Astrocyte of the cerebellum (primary cell): ENCODE measurements at regions not wholly inside any gene's neighbourhood (a gene's known extent, or its start where the extent isn't known, plus 50 kb on each side); places are given as distances from the start of the nearest gene placed in this dataset.

Experiments used
- DNase-seq: peaks from one replicate; pipeline ENCODE4 v3.0.0-alpha.2; 2011; ENCODE audit warnings: low read depth
- H3K4me3 ChIP-seq: 2 replicates; pipeline ENCODE4 v1.5.1; 2011; ENCODE audit warnings: mild to moderate bottlenecking, low read depth, low read length, moderate library complexity
- in situ Hi-C: cut with HindIII; loops from 2 replicates; pipeline ENCODE4 v1.10.0; 2017; ENCODE audit warnings: low sequenced_read_pairs
- TF ChIP-seq, protein P1 (sequence below): IDR thresholded peaks from 2 replicates; pipeline ENCODE4 v1.5.1; 2012; ENCODE audit warnings: low read length, low read depth, moderate library complexity, mild to moderate bottlenecking; ENCODE audit errors: missing control alignments

DNA sequence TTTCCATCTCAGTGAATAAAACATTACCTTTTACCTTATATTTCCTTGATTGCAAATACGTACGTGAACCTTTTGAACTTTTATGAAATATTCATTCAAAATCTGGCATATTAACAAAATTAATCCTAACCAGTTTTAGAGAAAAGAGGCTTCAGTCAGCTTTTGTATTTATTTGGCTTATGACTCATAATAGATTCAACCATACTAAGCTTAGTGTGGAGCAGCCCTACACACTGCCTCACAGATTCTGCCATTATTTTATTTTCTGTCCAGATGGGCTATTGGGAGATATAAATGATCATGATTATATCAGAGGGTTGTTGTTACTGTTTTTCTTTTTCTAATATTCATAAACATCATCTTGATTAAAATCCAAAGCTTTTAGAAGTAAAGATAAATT lies 325.5 kb downstream of the GPR37 start:
- no peak for DNase-seq
- no peak overlapping the region for H3K4me3 ChIP-seq
- TF ChIP-seq, protein P1, sequence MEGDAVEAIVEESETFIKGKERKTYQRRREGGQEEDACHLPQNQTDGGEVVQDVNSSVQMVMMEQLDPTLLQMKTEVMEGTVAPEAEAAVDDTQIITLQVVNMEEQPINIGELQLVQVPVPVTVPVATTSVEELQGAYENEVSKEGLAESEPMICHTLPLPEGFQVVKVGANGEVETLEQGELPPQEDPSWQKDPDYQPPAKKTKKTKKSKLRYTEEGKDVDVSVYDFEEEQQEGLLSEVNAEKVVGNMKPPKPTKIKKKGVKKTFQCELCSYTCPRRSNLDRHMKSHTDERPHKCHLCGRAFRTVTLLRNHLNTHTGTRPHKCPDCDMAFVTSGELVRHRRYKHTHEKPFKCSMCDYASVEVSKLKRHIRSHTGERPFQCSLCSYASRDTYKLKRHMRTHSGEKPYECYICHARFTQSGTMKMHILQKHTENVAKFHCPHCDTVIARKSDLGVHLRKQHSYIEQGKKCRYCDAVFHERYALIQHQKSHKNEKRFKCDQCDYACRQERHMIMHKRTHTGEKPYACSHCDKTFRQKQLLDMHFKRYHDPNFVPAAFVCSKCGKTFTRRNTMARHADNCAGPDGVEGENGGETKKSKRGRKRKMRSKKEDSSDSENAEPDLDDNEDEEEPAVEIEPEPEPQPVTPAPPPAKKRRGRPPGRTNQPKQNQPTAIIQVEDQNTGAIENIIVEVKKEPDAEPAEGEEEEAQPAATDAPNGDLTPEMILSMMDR: no peak
- in situ Hi-C loops: no loop called here

DNA sequence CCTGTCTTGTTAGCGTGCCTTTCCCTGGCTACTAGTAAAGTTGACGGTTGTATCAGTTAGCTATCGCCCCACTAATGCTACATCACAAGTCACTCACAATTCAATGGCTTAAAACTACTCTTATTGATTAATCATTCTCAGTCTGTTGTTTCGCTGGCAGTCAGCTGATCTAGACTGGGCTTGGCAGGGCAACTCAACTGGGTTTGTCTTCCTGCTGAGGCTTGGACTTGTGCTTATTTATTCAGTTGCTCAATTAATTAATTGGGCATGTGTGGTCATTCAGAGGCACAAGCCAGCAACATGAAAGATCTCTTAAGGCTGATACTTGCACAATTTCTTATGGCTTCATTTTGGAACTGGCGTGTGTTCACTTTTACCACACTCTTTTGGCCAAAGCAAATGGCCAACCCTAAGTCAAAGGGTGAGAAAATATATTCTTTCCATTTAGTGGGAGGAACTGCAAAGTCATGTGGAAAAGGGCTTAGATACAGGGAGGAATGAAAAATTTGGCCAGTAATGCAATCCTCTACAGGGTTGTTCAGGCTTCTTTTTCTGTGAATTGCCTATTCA lies 333.5 kb downstream of the GPR37 start:
- DNase-seq: no peak
- H3K4me3 ChIP-seq: no peak overlapping the region
- in situ Hi-C loops: no loop called here
- TF ChIP-seq, protein P1: no peak

DNA sequence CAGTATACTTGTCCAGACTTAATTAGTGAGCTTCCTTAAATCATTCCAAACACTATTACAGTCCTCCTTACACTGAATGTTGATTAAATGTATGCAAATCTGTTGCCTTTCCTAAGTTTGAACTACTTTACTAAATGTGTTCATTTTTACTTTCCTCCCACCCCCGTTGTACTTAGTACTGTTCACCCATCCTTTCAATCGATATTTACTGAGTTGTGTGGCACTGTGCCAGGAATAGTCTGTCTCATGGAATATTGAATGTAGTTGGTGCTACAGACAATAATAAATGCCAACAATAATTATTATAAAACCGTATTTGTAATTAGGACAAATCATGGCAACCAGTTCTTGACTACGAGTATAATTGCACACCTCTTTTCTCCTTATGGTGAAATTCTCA lies 335.7 kb downstream of the GPR37 start:
- no peak overlapping the region for H3K4me3 ChIP-seq
- in situ Hi-C loops: no loop called here
- no peak for DNase-seq
- TF ChIP-seq, protein P1: no peak

DNA sequence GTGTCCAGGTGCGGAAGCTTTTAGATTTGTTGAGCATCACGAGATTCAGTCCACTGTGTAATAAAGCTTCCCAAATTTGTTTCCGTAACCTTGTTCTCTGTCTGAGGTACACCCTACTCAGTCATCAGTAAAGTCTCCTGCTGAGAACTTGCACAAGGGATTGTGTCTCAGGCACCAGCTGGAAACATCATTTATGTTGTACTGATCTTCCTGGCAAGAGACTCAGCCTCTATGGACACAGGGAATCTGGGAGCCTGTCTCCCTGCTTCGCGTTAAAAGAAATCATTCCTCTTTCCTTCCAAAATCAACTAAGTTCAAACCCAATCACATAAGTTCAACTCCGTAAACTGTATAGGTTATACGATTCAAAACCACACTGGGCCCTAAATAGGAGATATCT lies 336.8 kb downstream of the GPR37 start:
- TF ChIP-seq, protein P1: no peak
- in situ Hi-C loops: no loop called here
- no peak overlapping the region for H3K4me3 ChIP-seq
- DNase-seq: no peak

DNA sequence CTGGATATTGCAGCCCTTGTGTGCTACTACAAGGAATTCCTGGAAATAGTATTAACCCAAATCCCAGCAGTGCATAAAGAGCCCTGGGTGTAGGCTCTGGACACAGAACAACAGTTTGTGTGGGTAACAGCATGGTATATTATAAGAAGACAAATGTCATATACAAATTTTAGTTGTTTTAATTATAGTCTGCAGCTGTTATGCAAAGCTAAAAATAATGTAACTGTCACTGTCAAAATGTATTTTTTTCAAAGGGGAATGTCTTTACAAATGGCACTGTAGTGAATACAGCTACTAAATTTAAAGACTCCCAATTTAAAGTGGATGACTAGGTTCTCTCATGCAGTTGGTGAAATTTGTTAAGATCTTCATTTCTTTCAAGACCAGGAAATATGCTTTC lies 339.0 kb downstream of the GPR37 start:
- no peak for DNase-seq
- no peak overlapping the region for H3K4me3 ChIP-seq
- in situ Hi-C loops: no loop called here
- TF ChIP-seq, protein P1: no peak

GRCh38 chr7:124423863-124424262 lies 341.7 kb downstream of the GPR37 start:
- in situ Hi-C loops: no loop called here
- DNase-seq: no peak
- H3K4me3 ChIP-seq: no peak overlapping the region
- TF ChIP-seq, protein P1: no peak

- no peak overlapping the region for H3K4me3 ChIP-seq
- TF ChIP-seq, protein P1: no peak
- no peak for DNase-seq
- in situ Hi-C loops: no loop called here
Measured at GRCh38 chr7:124422081-124422480, 343.5 kb downstream of the GPR37 start.
